ENCODE measurements at regions not wholly inside any gene's neighbourhood (a gene's known extent, or its start where the extent isn't known, plus 50 kb on each side); places are given as distances from the start of the nearest gene placed in this dataset.
A peak's percentile ranks its signal among the peaks of the same experiment; 100 is the strongest.

DNA sequence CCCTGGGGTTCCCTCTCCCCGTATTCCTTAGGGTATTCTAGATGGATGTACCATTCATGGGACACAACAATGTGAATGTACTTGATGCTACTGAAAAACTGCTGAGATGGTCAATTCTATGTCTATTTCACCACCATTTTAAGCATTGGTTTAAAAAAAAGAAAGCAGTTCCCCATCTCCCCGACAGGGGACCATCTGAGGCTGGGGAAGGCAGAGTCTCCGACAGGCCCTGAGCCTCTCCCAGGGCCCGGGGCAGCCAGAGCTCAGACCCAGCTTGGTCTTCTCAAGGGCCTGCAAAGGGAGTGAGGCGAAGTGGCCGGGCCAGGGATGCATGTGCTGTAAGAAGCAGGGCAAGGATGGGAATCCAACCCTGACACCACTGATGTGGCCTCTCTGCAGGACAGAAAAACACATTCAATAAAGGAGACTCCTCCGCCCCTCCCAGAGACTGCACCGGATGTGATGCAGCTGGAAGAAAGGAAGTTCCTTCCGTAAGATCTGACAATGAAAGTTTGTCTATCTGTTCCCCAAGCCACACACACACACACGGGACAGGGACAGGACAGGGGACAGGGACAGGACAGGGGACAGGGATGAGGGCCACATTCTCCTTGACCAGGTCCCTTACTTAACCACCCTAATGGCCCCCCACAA, 234.1 kb downstream of the BCL11B start:
- DNase-seq (ENCODE audit: low spot score) = no peak

DNA sequence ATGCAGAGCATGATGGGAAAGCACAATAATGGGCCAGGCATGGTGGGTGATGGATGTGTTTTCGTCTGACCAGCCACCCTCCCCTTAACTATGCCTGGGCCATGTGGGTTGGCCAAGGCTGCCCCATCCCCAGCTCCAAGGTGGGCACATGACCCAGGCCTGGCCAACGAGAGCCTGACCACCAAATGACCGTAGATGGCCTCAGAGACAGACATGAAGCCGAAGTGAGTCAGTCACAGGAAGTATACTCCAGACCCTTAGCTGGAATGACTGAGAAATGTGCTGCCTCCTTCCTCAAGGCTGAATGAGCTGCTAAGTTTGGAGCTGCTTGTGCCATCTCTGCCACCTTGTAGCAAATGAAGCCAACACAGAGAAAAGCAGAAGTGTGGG, 233.6 kb downstream of the BCL11B start:
- DNase-seq (ENCODE audit: low spot score) = no peak

DNA sequence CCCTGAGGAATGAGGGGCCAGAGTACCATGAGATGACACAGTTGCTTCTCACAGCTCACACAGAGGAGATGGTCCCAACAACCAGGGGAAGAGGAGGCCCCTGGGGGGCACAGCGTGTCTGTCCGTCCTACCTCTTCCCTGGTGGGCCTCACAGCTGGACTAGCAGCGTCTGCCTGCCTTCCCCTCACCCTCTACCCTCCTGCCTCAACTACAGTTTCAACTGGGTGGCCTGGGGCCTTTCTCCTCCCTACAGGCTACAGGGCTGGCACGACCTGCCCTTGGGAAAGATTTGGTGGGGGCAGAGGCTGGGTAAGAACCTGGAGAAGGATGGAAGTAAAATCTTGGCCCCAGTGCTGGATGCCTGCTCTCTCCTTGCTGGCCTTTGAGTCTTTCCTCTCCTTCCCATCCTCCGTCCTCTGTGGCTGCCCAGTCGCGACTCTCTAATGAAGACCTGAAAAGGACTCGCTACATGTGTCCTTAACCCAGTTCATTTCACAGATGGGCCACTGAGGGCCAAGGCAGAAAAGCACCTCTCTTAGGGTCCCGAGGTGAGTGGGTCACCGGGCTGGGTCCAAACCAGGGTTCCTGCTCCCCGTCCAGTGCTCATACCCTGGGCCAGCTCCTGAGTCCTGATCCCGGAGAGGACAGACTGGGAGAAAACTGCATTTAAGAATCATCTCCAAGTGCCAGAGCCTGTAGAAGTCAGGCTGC, 232.5 kb downstream of the BCL11B start:
- no peak for DNase-seq (ENCODE audit: low spot score)

DNA sequence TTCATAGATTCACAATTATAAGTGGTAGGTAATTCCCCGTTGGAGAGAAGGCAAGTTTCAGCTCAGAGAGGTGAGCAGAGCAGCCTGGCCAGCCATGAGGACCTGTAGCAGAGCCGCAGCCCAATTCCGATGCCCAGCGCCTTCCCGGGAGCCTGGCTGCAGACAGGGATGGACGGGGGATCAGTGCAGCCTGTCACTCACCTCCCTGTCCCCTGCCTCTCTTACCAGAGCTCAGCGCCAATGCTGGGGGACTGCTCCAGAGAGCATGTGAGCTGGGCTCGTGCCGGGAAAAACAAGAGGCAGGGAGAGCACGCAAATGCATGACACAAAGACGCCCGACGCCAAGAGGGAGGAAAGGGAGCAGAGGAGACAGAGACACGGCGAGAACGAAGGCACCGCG, 231.9 kb downstream of the BCL11B start:
- no peak for DNase-seq (ENCODE audit: low spot score)

DNA sequence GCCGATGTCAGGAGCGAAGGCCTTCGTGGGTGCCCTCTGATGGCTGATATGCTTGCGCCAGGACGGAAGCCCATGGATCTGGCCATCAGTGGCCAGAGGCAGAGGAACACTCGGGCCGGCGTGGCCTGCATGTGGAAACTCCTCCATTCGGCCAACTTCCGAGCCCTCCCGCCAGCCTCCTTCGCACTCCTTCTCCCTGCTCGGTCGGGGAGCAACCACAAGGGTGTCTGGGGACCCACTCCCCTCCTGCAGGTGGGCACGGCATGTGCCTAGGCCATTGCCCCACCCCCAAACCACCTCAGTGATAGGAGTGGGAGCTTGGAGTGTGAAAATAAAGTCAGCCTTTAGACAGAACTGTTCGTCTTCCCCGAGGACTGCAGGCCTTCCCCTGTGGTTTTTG, 231.3 kb downstream of the BCL11B start:
- DNase-seq (ENCODE audit: low spot score) = no peak

DNA sequence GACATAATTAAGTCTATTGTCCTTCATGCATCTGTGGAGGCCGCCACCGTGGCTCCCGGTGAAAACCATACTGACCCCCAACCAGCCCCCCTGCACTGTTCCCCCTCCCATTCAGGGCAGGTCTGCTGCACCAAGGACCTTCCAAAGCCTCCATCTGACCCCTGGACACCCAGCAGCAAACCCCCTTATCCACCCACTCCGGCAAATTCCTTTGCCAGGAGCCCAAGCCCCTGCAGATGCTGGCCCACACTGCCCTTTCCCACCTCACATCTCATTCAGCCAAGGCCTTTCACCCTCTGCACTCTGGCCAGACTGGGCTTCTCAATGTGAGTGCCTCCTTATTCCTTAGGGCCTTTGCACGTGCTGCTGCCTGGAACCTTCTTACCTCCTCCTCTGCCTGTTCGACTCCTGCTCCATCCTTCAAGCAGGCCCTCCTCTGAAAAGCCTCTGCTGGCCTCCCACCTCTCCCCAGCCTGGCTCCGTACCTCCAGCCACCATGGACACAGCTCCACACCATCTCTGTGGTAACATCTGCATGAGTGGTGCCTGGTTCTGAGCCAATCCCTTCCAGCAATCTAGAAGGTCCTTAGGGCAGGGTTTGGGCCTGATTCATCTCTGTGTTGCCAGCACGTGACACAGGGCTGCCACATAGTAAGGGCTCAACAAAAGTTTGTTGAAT, 230.7 kb downstream of the BCL11B start:
- DNase-seq (ENCODE audit: low spot score) = no peak

DNA sequence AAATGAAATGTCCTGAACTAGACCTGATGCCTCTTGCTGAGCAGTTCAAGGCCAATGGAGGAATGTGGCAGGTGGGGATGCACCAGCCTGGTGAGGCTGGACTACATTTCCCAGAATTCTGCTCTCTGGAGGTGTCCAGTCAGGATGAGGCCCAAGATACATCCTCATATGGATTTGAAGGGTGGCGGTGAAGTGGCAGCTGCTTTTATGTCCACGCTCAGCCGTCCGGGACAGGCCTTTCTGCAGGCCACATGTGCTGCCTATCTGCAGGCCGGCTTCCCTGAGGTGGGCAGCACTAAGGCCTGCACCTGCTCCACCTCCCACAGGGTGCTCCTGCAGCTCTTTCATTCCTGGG, 230.2 kb downstream of the BCL11B start:
- DNase-seq (ENCODE audit: low spot score) = no peak

DNA sequence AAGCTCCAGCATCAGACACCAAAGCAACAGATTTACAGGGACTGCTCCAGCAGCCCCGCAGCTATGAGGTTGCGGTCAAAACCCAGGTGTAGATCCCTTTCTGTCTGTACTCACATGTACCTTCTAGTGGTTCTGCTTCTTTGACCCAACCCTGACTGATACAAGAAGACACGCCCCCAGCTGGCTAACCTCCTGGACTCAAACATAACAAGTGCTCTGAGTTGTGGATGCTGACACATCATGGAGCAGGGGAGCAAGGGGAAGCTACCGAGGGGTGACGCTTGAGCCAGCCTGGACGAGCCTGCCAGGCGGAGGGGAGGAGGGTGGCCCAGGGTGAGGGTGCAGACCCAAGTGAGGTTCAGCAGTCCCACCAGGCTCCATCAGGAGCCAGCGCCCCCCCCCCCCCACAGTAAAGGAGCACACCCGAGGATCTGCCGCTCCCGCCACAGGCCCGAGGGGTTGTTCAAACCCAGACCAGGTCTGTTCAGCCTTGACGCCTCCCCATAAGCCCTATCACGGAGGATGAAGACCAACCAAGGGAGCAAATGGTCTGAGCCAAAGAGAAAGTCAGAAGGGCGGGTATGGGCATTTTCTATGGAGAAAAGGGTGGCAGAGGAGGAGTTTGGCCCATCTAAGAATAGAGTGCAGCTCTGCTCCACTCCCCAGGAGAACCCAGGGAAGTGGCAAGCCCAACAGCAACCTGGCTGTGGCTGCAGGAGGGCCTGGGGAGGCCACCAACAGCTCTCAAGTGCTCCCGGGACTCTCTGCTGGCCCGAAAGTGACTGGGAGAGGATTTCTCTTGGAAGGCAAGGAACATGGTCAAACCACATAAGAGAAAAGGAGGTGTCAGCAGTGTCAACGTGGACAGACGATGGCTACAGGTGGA, 229.4 kb downstream of the BCL11B start:
- no peak for DNase-seq (ENCODE audit: low spot score)

DNA sequence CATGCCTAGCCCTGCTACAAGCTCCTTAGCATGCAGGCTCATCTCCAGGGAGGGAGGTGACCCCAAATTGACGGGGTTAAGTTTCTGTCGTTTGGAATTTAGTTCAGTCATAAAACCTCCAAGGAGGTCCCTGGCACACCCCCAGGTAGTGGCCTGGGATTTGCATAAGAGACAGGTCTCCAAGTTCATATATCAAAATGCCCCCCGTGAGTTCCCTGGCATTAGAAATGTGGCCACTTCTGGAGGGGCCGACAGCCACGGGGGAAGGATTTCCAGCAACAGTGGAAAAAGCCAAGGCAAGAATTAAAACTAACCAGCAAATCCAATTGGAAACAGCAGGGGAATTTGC, 228.8 kb downstream of the BCL11B start:
- no peak for DNase-seq (ENCODE audit: low spot score)

DNA sequence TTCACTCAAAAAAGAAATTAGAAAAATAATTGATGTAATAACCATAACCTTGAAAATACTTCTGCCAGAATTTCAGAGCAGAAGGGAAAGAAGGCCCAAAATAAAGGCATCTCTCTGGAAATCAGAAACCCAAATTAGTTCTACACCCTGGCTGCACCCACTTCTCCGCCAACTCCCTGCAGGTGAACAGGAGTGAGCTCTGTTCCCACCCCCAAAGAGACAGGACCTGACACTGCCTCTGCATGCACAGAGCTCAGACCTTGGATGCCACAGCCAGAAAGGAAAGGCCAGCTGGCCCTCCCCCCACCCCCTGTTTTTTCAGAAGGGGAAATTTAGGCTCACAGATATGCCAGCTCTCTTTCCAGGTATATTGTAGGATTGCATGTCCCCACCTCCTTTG, 228.2 kb downstream of the BCL11B start:
- DNase-seq (ENCODE audit: low spot score) = no peak

DNA sequence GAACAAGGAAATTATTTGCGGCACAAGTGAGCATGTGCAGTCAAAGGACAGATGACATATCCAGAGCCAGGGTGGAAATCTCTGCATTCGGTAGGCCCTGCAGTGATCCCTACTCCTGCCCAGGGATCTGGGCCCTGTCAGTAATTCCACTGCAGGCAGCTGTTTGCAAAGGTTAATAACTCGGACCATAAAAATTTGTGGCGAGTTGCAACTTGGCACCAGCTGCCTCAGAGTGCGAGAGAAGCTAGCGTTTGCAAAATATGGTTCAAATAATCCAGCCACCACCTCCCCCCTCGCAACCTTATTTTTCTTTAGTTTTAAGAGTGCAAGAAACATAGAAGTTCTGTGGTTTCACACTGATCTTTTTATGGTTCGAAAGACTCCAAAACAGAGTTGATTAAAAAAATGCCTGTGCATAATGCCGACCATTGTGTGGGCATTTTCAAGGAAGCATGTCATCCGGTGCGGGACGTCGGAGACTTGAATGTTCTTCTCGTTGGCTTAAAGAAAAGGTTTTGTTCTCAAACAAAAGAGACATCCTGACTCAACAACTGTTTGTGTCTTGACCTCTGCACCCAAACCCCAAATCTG, 224.5 kb downstream of the BCL11B start:
- no peak for DNase-seq (ENCODE audit: low spot score)

DNA sequence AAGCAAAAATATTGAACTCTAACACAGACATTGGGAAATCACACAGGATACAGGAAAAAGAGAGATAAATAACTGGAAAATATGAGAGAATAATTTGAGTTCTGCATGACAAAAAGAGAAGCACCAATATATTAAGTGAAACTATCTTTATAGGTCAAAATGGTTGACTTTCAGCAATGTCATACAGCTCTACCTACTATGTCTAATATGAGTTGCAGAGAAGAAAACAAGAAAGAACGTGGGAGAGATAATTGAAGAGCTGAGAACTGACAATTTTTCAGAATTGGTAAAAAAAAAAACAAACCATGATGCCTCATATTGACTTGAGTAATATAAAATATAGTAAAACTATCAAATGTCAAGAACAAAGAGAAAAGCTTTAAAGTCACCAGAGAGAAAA, 221.7 kb downstream of the BCL11B start:
- no peak for DNase-seq (ENCODE audit: low spot score)

DNA sequence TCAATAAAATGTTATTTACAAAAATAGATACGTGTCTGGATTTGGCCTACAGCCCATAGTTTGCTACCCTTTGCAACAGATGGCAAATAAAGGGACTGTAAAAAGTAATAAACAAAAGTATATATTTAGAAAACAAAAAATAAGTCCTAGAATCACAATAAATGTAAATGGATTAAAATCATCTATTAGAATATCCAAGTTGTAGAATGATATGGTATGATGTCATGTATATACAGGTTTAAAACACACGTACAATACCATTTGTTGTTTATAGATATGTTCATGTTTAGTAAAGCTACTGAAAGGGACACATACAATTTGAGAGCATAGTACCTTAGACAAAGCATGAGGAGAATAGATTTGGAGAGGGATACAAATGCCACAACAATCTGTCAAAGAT, 219.5 kb downstream of the BCL11B start:
- DNase-seq (ENCODE audit: low spot score) = no peak

DNA sequence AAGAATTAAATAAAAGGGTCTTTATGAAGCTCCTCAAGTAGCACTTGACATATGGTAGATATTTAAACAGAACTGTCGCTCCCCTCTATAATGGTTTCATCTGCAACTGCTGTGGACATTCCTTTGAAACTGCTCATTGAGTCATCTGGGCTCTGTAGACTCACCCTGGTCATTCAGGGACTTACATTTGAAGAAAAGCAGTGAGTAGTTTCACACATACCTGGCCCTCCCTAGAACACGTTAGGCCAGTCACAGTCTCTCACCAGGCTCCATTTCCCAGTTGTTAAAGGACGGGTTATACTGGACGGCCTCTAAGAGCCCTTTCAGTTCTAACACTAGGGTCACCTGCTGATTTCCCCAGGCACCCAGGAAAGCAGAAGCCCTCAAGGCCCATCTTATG, 217.0 kb downstream of the BCL11B start:
- DNase-seq (ENCODE audit: low spot score) = no peak

DNA sequence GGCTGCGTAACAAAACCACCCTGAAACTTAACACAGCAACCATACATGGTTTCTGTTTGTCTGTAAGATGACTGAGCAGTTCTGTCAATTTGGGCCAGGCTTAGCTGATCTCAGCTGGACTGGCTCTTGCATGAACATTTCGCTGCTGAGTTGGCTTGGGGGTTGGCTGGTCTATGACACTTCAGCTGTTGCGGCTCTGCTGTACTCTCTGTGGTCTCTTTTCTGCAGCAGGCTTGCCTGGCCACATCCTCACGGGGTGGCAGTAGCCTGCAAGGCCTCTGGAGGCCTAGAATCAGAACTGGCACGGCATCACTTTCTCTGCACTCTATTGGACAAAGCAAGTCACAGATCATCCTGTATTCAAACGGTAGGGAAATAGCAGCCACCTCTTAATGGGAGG, 216.2 kb downstream of the BCL11B start:
- peak; percentile 23 for DNase-seq (ENCODE audit: low spot score)

DNA sequence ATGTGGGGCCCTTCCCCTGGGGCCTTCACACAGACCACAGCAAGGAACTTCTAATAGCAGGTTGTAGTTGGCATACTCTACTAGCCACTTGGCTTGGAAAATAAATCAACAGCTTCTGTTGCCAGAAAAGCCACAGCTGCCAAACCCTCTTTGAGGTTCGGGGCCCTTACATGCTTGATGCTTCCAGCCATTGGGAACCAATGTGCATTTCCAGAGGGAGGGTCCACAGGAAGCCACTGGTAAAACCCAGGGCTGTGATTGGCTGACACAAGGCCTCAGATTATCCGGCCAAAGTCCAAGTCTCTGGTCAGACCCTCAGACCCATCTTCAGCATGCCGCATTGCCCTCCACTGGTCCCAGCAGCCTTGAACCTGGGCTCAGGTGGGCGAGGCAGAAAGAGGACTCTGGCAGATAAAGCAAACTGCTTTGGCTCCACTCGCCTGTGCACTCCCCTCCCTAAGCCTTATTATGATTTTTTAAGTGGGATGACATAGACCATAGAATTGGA, 214.4 kb downstream of the BCL11B start:
- DNase-seq (ENCODE audit: low spot score) = no peak

DNA sequence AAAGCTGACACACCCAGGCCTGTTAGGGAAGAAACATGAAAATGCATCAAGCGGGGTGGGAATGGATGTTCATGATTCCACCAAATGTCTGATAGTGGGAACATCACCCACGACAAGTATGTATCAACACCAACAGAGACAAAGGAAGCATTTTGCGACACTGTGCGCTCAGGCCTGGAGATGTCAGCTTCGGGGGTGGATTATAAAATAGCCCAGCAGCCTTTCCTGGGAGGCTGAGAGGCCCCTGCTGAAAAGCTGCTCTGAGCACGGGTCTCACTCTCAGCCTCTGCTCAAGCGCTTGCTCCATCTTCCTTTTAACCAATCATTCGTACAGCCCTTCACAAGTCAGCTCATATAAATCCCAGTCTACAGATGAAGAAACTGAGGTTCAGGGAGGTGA, 213.5 kb downstream of the BCL11B start:
- no peak for DNase-seq (ENCODE audit: low spot score)

DNA sequence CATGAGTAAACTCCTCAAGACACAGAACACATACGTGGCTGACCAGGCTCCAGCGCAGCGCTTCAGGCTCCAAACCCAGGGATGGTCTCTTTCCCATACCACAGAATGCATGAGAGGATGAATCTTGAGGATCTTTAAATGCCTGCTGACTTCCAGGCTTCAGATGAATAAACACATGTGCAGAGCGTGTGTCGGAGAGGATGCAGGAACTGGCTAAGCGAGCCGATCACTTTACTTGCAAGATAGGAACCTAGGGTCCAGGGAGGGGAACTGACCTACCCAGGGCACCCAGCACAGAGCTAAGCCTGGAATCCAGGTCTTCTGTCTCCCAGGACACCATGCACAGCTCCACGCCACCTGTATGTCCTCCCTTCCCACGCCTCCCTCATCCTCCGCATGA, 209.8 kb downstream of the BCL11B start:
- no peak for DNase-seq (ENCODE audit: low spot score)

DNA sequence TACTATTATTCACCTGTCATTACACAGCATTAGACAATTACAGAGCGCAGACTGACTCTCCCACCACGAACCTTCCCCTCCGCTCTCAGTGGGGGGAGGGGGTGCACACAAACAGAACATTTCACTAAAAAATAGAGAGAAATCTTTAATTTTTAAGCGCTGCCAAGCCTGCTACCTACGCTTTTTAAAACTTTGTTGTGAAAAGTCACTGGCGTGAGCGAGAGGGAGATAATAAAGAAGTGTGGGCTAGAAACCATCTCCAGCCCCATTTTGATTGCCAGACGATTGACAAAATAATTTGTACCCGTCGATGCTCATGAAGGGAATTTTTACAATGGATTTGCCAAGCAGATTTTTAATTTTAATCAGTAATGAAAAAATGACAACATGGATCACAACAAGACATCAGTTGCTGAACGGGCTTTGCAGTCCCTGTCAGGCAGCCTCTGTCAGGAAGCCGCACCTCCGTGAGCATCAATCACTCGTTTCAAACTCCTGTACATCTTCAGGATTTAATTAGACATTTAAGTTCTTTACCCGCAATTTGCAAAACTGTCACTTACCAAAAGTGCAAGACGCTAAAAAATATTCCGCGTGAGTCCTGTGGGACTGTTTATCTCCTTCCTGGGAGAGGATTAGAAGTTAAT, 209.1 kb downstream of the BCL11B start:
- no peak for DNase-seq (ENCODE audit: low spot score)

DNA sequence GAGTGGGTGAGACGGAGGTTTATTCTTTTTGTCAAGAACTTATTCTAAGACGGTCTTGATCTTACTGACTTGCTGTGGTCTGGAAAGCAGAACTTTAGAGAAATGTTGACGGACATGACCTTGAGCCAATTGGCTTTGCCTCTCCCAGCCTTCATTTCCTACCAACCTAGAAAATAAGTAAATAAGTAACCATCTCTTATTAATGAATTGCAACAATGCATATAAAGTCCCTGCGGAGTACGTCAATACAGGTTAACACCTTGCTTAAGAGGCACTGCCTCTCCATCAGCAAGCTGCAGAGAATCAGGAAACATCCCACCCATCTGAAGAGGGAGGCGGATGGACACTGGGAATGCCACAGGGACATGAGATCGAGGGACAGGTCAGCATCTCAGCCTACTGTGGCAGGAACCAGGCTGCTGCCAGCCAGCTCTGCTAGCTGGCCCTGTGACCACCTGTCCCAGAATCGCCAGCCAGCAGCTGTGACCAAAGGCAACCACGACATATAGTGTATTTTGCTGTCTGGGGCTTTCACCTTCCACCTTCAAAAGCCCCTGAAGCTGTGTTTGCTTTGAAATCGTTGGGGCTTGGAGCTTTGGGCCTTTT, 208.3 kb downstream of the BCL11B start:
- DNase-seq (ENCODE audit: low spot score) = no peak

DNA sequence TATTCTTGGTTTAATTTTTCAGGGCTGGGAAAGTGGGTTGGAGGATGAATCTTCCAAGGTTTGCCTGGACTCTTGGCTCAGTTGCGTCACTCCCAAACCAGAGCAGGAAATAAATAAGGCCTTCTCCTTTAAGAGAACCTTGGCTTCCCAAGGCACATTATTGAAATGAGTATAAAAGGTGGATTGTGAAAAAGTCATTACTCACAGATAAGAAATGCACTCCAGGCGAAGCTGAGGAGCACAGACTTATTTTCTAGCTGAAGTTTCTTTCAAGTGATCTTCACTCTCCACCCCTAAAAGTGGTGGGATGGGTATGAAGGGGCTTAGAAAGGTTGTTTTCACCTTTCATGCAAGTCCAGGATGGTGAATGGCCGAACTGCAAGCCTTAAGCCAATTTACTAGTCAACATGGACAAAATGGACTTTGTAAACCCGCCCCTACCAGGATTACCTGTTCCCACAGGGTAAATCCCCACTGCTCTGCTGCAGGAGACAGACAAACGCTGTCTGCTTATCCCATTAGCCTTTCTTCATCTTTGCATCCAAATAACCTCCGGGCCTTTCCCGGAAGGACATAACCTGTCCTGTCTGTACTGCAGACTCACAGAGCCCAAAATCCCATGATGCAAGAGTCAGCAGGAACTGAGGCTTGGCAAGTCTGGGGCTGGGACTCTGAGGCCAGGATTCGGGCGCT, 207.6 kb downstream of the BCL11B start:
- no peak for DNase-seq (ENCODE audit: low spot score)
